ENCODE measurements at regions not wholly inside any gene's neighbourhood (a gene's known extent, or its start where the extent isn't known, plus 50 kb on each side); places are given as distances from the start of the nearest gene placed in this dataset.

DNA sequence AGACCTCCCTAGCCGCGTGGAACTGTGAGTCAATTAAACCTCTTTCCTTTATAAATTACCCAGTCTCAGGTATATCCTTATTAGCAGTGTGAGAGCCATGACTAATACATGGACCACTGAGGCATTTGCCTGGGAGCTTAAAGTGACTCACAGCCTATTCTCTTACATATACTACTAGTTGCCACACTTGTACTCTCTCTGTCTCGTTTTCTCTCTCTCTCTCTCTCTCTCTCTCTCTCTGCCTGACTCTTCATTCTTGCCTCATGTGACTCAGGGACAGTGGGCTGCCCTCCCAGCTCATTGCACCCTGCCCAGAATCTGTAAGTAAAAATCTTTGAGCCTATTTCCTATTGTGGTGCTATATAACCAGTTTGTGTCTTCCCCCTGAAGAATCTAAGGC, 238.5 kb upstream of the MAGI2 start:
- TF ChIP-seq, protein P1, sequence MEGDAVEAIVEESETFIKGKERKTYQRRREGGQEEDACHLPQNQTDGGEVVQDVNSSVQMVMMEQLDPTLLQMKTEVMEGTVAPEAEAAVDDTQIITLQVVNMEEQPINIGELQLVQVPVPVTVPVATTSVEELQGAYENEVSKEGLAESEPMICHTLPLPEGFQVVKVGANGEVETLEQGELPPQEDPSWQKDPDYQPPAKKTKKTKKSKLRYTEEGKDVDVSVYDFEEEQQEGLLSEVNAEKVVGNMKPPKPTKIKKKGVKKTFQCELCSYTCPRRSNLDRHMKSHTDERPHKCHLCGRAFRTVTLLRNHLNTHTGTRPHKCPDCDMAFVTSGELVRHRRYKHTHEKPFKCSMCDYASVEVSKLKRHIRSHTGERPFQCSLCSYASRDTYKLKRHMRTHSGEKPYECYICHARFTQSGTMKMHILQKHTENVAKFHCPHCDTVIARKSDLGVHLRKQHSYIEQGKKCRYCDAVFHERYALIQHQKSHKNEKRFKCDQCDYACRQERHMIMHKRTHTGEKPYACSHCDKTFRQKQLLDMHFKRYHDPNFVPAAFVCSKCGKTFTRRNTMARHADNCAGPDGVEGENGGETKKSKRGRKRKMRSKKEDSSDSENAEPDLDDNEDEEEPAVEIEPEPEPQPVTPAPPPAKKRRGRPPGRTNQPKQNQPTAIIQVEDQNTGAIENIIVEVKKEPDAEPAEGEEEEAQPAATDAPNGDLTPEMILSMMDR (IDR thresholded peaks at IDR 0.05; ENCODE audit: low read length), result no peak
- no peak for TF ChIP-seq EZH2 (optimal IDR thresholded peaks at IDR 0.05; ENCODE audit: low read depth, low read length)
